ENCODE measurements at regions not wholly inside any gene's neighbourhood (a gene's known extent, or its start where the extent isn't known, plus 50 kb on each side); places are given as distances from the start of the nearest gene placed in this dataset.

- TF ChIP-seq POLR2AphosphoS5 (IDR thresholded peaks at IDR 0.05; ENCODE audit: low read depth, low read length) (no peak), POLR2A (IDR thresholded peaks at IDR 0.05; ENCODE audit: low read depth, low read length) (no peak)
These were observed 164.6 kb upstream of the TSC22D2 start for GRCh38 chr3:150243466-150243865.

Data from GM12892 (cell line).